Esophagus muscularis mucosa (tissue), 4 donors: ENCODE measurements at regions not wholly inside any gene's neighbourhood (a gene's known extent, or its start where the extent isn't known, plus 50 kb on each side); places are given as distances from the start of the nearest gene placed in this dataset.

ENCODE experiments used
- DNase-seq: peaks from one replicate; pipeline ENCODE4 v3.0.0-alpha.2; 2017; ENCODE audit errors: extremely low spot score
- H3K27ac ChIP-seq, 4 donors: fragments of 200-600 bp; sonication (generic); replicated peaks in 1 of 4; 1 replicate in 3 of 4; 2 replicates in 1 of 4; pipeline ENCODE4 v1.5.1; 2016 to 2019; ENCODE audit warnings: mild to moderate bottlenecking in 1 of 4
- H3K27me3 ChIP-seq, 4 donors: fragments of 200-600 bp; sonication (generic); one replicate each; pipeline versions ENCODE4 v1.5.1 to v1.6.0; 2016 to 2019
- H3K36me3 ChIP-seq, 4 donors: fragments of 200-600 bp; sonication (generic); one replicate each; pipeline ENCODE4 v1.5.1; 2016 to 2019
- H3K4me1 ChIP-seq, 4 donors: fragments of 200-600 bp; sonication (generic); one replicate each; pipeline ENCODE4 v1.5.1; 2016 to 2019
- H3K4me3 ChIP-seq, 4 donors: fragments of 200-600 bp; sonication (generic); 1 replicate in 2 of 4; 2 replicates in 2 of 4; pipeline ENCODE4 v1.5.1; 2016 to 2019; ENCODE audit warnings: mild to moderate bottlenecking in 4 of 4, moderate library complexity in 1 of 4
- H3K9me3 ChIP-seq, 4 donors: fragments of 200-600 bp; sonication (generic); 1 replicate in 3 of 4; 2 replicates in 1 of 4; pipeline ENCODE4 v1.5.1; 2016 to 2019
- EP300 ChIP-seq: sonication (generic); formaldehyde crosslinking; IDR thresholded peaks from one replicate; pipeline ENCODE4 v1.6.1; 2017; ENCODE audit warnings: antibody characterized with exemption
- POLR2A ChIP-seq: fragments of 450-650 bp; IDR thresholded peaks from one replicate; pipeline ENCODE4 v1.6.1; 2017; ENCODE audit warnings: antibody characterized with exemption, moderate library complexity, mild to moderate bottlenecking, low read depth
- POLR2AphosphoS5 ChIP-seq, 2 donors: sonication (generic); formaldehyde crosslinking; IDR thresholded peaks; one replicate each; pipeline ENCODE4 v1.6.1; 2017; ENCODE audit warnings: antibody characterized with exemption in 2 of 2
- WGBS: methylation state at CpG from one replicate; pipeline ENCODE4 v1.1.5; 2018; 5-methylcytosine and 5-hydroxymethylcytosine counted together
- intact Hi-C: fragments of 100-400 bp; cut with DNase I; formaldehyde crosslinking; loops from one replicate; pipeline ENCODE4 v1.15.1; 2023
- TF ChIP-seq, protein P1 (sequence below), 3 experiments: fragments of 200-600 bp in 2 of 3; fragments of 450-650 bp in 1 of 3; sonication (generic) in 2 of 3; IDR thresholded peaks; one replicate each; pipeline ENCODE4 v1.5.1; 2017 to 2019; ENCODE audit warnings: antibody characterized with exemption in 3 of 3, mild to moderate bottlenecking in 2 of 3, moderate library complexity in 1 of 3

DNA sequence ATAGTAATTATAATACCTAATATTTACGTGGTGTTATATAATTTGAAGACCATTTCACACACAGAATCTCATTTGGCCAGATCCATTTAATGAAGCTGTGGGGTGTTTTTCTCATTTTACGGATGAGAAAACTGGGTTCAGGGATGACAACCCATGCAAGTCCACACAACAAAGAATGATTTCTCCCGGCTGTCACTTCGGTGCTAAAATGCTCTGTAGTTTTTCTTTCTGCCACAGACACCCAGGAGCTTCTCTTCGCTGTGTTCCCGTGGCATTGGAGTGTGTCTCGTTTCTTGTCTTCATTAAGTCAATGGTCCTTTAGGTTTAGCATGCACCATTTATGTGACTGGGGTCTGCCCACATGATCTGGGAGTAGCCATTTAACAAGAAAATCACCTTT lies 308.5 kb downstream of the ENC1 start:
- whole genome bisulfite sequencing, result 96% methylated on average over 7 of the region's 7 CpGs
- H3K9me3 ChIP-seq, result no peaks in the 10 kb centered on the region
- no peaks in the 10 kb centered on the region for H3K36me3 ChIP-seq

DNA sequence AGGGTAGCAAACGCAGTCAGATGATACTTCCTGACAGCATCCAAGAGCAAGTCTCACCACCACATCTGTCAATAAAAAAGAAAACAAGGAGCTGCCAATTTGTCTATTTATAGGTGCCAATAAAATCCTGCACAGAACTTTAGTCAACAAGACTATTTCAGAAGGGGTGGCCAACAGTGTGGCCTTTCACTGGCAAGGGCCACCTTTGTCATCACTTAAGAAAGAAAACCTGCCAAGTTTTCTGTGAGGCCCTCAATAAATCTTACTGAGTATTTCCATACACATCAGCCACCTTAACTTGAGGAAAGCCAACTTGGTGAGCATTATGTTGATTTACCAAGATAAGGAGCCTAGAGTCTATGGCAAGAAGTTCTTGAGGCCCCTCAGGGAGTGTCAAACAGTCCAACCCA lies 312.3 kb downstream of the ENC1 start:
- 76% methylated on average over 1 of the region's 1 CpG for WGBS
- no peak overlapping the region for H3K4me3 ChIP-seq
- no peaks in the 10 kb centered on the region for H3K9me3 ChIP-seq
- TF ChIP-seq POLR2A (no peak), POLR2AphosphoS5 (IDR thresholded peaks at IDR 0.05) (no peak), EP300 (no peak)
- TF ChIP-seq, protein P1, sequence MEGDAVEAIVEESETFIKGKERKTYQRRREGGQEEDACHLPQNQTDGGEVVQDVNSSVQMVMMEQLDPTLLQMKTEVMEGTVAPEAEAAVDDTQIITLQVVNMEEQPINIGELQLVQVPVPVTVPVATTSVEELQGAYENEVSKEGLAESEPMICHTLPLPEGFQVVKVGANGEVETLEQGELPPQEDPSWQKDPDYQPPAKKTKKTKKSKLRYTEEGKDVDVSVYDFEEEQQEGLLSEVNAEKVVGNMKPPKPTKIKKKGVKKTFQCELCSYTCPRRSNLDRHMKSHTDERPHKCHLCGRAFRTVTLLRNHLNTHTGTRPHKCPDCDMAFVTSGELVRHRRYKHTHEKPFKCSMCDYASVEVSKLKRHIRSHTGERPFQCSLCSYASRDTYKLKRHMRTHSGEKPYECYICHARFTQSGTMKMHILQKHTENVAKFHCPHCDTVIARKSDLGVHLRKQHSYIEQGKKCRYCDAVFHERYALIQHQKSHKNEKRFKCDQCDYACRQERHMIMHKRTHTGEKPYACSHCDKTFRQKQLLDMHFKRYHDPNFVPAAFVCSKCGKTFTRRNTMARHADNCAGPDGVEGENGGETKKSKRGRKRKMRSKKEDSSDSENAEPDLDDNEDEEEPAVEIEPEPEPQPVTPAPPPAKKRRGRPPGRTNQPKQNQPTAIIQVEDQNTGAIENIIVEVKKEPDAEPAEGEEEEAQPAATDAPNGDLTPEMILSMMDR (IDR thresholded peaks at IDR 0.05), result no peak
- no peaks in the 10 kb centered on the region for H3K27me3 ChIP-seq
- peaks cover 0 to 4% (median 0%) of the 10 kb centered on the region in 4 donors for H3K4me1 ChIP-seq
- no peaks in the 10 kb centered on the region for H3K36me3 ChIP-seq
- intact Hi-C loops, result no loop called here
- H3K27ac ChIP-seq, result no peak overlapping the region
- no peak for DNase-seq

More for the DNA sequence above, 308.5 kb downstream of the ENC1 start:
- no peak for DNase-seq
- TF ChIP-seq POLR2A, result no peak
- TF ChIP-seq POLR2AphosphoS5 (IDR thresholded peaks at IDR 0.05), result no peak
- TF ChIP-seq, protein P1 (IDR thresholded peaks at IDR 0.05), result no peak
- TF ChIP-seq EP300, result no peak
- H3K27ac ChIP-seq, result no peak overlapping the region
- no peaks in the 10 kb centered on the region for H3K27me3 ChIP-seq
- intact Hi-C loops, result no loop called here
- H3K4me3 ChIP-seq, result no peak overlapping the region
- peaks cover 0 to 8% (median 7%) of the 10 kb centered on the region in 4 donors for H3K4me1 ChIP-seq

DNA sequence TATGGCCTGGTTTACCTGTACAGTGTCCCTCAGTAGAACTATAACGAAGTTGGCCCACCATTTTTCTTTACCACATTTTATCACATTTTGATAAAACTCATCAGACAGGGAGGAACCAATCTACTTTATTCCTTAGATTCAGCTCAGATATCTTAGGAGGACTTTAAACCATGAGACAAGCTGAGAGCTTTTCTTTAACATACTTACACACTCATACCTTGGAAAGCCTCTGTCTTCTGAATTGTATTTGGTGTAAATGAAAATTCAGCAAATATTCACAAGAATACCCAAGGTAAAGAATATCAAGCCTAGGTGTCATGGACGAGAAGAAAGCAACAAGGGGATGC lies 313.2 kb downstream of the ENC1 start:
- Histone ChIP-seq H3K36me3 (no peaks in the 10 kb centered on the region), H3K4me3 (no peak overlapping the region), H3K4me1 (peaks cover 0 to 4% (median 0%) of the 10 kb centered on the region in 4 donors), H3K27me3 (no peaks in the 10 kb centered on the region), H3K27ac (no peak overlapping the region), H3K9me3 (no peaks in the 10 kb centered on the region)
- 81% methylated on average over 2 of the region's 2 CpGs for WGBS
- TF ChIP-seq, protein P1 (IDR thresholded peaks at IDR 0.05), result no peak
- TF ChIP-seq POLR2A (no peak), POLR2AphosphoS5 (IDR thresholded peaks at IDR 0.05) (no peak), EP300 (no peak)
- DNase-seq, result no peak
- intact Hi-C loops, result no loop called here

DNA sequence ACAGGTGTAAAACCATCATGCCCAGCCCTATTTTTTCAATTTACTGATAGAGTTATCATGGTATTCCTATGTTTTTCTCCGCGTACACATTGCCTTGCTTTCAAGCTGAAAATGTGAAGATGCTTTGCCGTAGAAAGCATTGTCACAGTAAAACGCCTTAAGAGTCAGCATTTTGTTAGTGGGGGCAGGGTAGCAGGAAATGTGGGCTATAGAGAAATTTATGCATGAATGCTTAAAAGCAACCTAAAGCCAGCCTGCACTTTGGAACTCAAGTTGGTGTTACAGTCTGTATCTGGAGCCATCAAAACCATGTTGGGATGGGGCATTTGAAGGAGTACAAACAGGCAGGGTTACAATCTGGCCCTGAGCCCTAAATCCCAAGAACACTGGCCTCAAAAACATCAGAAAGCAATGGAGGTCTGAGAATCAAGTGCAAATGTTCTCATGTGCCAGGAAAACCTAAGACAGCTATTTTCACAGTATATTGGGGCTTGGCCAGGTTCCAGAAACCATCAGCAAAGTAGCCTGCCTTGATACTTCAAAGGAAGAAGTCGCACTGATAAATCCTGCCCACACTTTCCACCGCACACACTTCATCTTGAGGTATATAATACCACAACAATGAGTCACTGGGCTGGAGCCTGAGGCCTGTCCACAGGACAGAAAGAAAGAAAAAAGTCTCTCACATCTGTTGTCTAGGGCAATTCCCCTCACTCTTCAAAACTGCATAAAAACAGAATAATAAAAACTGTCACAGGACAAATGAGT lies 313.8 kb downstream of the ENC1 start:
- no peak overlapping the region for H3K27ac ChIP-seq
- DNase-seq, result no peak
- H3K4me3 ChIP-seq, result no peak overlapping the region
- H3K9me3 ChIP-seq, result no peaks in the 10 kb centered on the region
- TF ChIP-seq POLR2A (no peak), POLR2AphosphoS5 (IDR thresholded peaks at IDR 0.05) (no peak)
- H3K36me3 ChIP-seq, result no peaks in the 10 kb centered on the region
- peaks cover 0 to 4% (median 0%) of the 10 kb centered on the region in 4 donors for H3K4me1 ChIP-seq
- no peaks in the 10 kb centered on the region for H3K27me3 ChIP-seq
- intact Hi-C loops, result no loop called here
- WGBS, result 64% methylated on average over 6 of the region's 6 CpGs

DNA sequence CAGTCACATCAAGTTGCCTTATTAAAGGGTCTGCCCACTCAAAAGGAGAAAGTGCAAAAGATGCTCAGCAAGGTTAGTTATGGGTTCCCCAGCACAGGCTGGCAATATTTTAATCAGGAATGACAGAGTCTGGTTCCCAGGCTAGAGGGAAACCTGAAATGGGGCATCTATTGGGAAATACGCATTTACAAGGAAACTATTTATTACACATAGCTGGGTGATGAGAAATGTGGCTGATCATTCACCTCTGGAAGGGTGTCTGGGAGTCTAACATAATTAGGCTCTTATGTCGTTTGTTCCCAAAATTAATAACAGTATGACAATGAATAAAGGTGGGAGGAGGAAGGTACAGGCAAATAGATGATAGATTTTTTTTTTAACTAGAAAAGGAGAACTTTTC lies 314.7 kb downstream of the ENC1 start:
- H3K9me3 ChIP-seq, result no peaks in the 10 kb centered on the region

More for the DNA sequence above, 314.7 kb downstream of the ENC1 start:
- Histone ChIP-seq H3K4me3 (no peak overlapping the region), H3K27me3 (no peaks in the 10 kb centered on the region), H3K36me3 (no peaks in the 10 kb centered on the region), H3K4me1 (peaks cover 0 to 4% (median 0%) of the 10 kb centered on the region in 4 donors), H3K27ac (no peak overlapping the region)
- TF ChIP-seq POLR2A, result no peak
- no peak for TF ChIP-seq POLR2AphosphoS5 (IDR thresholded peaks at IDR 0.05)
- TF ChIP-seq EP300, result no peak
- TF ChIP-seq, protein P1 (IDR thresholded peaks at IDR 0.05), result no peak
- intact Hi-C loops, result no loop called here
- DNase-seq, result no peak
- WGBS, result 100% methylated on average over 2 of the region's 2 CpGs
